H9 (cell line): ENCODE measurements at regions not wholly inside any gene's neighbourhood (a gene's known extent, or its start where the extent isn't known, plus 50 kb on each side); places are given as distances from the start of the nearest gene placed in this dataset.

Experiments used
- DNase-seq: peaks from one replicate; pipeline ENCODE4 v3.0.0-alpha.2; 2017
- H2AFZ ChIP-seq: one replicate; pipeline ENCODE4 v1.6.1; 2013; ENCODE audit warnings: mild to moderate bottlenecking, low read length, control low read depth, moderate library complexity
- H2AK5ac ChIP-seq: 2 replicates; pipeline ENCODE4 v1.6.1; 2013; ENCODE audit warnings: low read length, control low read depth, mixed read lengths; ENCODE audit not compliant: insufficient read length
- H2BK120ac ChIP-seq: one replicate; pipeline ENCODE4 v1.6.1; 2013; ENCODE audit warnings: low read depth, mild to moderate bottlenecking, low read length, control low read depth, inconsistent platforms; ENCODE audit not compliant: poor library complexity, severe bottlenecking
- H2BK12ac ChIP-seq: 2 replicates; pipeline ENCODE4 v1.6.1; 2013; ENCODE audit warnings: low read length, control low read depth, mixed read lengths, low read depth; ENCODE audit not compliant: insufficient read length
- H2BK15ac ChIP-seq: 2 replicates; pipeline ENCODE4 v1.6.1; 2013; ENCODE audit warnings: low read depth, low read length, control low read depth
- H2BK20ac ChIP-seq: one replicate; pipeline ENCODE4 v1.6.1; 2013; ENCODE audit warnings: low read depth, mild to moderate bottlenecking, low read length, control low read depth, inconsistent platforms; ENCODE audit not compliant: poor library complexity, severe bottlenecking
- H2BK5ac ChIP-seq: 2 replicates; pipeline ENCODE4 v1.6.1; 2013; ENCODE audit warnings: low read length, control low read depth, mixed read lengths; ENCODE audit not compliant: insufficient read length
- H3K14ac ChIP-seq: 2 replicates; pipeline ENCODE4 v1.6.1; 2013; ENCODE audit warnings: low read length, control low read depth; ENCODE audit not compliant: insufficient read depth
- H3K18ac ChIP-seq: 2 replicates; pipeline ENCODE4 v1.6.1; 2013; ENCODE audit warnings: low read depth, mild to moderate bottlenecking, mixed read lengths, low read length, control low read depth; ENCODE audit not compliant: insufficient read length
- H3K23ac ChIP-seq: 2 replicates; pipeline ENCODE4 v1.6.1; 2013; ENCODE audit warnings: low read length, control low read depth, mixed read lengths, low read depth; ENCODE audit not compliant: insufficient read length
- H3K23me2 ChIP-seq: 2 replicates; pipeline ENCODE4 v1.6.1; 2013; ENCODE audit warnings: low read depth, mild to moderate bottlenecking, mixed read lengths, low read length, control low read depth; ENCODE audit not compliant: insufficient read length, poor library complexity, severe bottlenecking
- H3K27ac ChIP-seq: 2 replicates; pipeline ENCODE4 v1.5.1; 2013; ENCODE audit warnings: low read length, control low read depth, mixed read lengths, low read depth; ENCODE audit not compliant: insufficient read length
- H3K27me3 ChIP-seq: 2 replicates; pipeline ENCODE4 v1.6.1; 2013; ENCODE audit warnings: low read length, control low read depth, inconsistent platforms; ENCODE audit not compliant: insufficient read depth
- H3K4ac ChIP-seq: 2 replicates; pipeline ENCODE4 v1.6.1; 2013; ENCODE audit warnings: low read depth, mild to moderate bottlenecking, control low read depth, inconsistent platforms, low read length, moderate library complexity
- H3K4me1 ChIP-seq: 2 replicates; pipeline ENCODE4 v1.6.1; 2013; ENCODE audit warnings: low read length, control low read depth, inconsistent platforms; ENCODE audit not compliant: insufficient read depth
- H3K4me2 ChIP-seq: 2 replicates; pipeline ENCODE4 v1.6.1; 2013; ENCODE audit warnings: low read length, control low read depth, mixed read lengths; ENCODE audit not compliant: insufficient read length, insufficient read depth
- H3K56ac ChIP-seq: 2 replicates; pipeline ENCODE4 v1.6.1; 2013; ENCODE audit warnings: low read depth, mild to moderate bottlenecking, mixed read lengths, low read length, control low read depth; ENCODE audit not compliant: insufficient read length
- H3K79me1 ChIP-seq: 2 replicates; pipeline ENCODE4 v1.6.1; 2013; ENCODE audit warnings: low read depth, mild to moderate bottlenecking, moderate library complexity, low read length, control low read depth, inconsistent platforms; ENCODE audit not compliant: insufficient read depth, poor library complexity, severe bottlenecking
- H3K79me2 ChIP-seq: 2 replicates; pipeline ENCODE4 v1.6.1; 2013; ENCODE audit warnings: low read length, control low read depth, inconsistent platforms; ENCODE audit not compliant: insufficient read depth
- H3K9ac ChIP-seq: 2 replicates; pipeline ENCODE4 v1.6.1; 2013; ENCODE audit warnings: low read length, control low read depth, mixed read lengths; ENCODE audit not compliant: insufficient read length; ENCODE audit errors: extremely low read depth
- H3K9me3 ChIP-seq: one replicate; pipeline ENCODE4 v1.6.1; 2013; ENCODE audit warnings: low read depth, low read length, inconsistent platforms; ENCODE audit not compliant: control insufficient read depth
- H3T11ph ChIP-seq: one replicate; pipeline ENCODE4 v1.6.1; 2013; ENCODE audit warnings: mild to moderate bottlenecking, low read length, control low read depth, inconsistent platforms
- H4K20me1 ChIP-seq: one replicate; pipeline ENCODE4 v1.6.1; 2013; ENCODE audit not compliant: control insufficient read depth, insufficient read length, insufficient read depth
- H4K5ac ChIP-seq: 2 replicates; pipeline ENCODE4 v1.6.1; 2013; ENCODE audit warnings: low read depth, mild to moderate bottlenecking, mixed read lengths, low read length, control low read depth; ENCODE audit not compliant: insufficient read length
- H4K8ac ChIP-seq: replicated peaks from 2 replicates; pipeline ENCODE4 v1.6.1; 2013; ENCODE audit warnings: low read length, control low read depth, mixed read lengths, low read depth; ENCODE audit not compliant: insufficient read length
- H4K91ac ChIP-seq: 2 replicates; pipeline ENCODE4 v1.6.1; 2013; ENCODE audit warnings: low read depth, mild to moderate bottlenecking, moderate library complexity, mixed read lengths, low read length, control low read depth; ENCODE audit not compliant: insufficient read length
- H3K27ac Mint-ChIP-seq, 3 experiments: 2 replicates in 2 of 3; 3 replicates in 1 of 3; pipeline ENCODE4 v1.8.0; 2020 to 2021; ENCODE audit warnings: mixed read lengths in 3 of 3, mild to moderate bottlenecking in 1 of 3, moderate library complexity in 1 of 3
- H3K27me3 Mint-ChIP-seq: 2 replicates; pipeline ENCODE4 v1.8.0; 2021; ENCODE audit warnings: low read depth, mild to moderate bottlenecking, moderate library complexity, mixed read lengths
- H3K36me3 Mint-ChIP-seq, 3 experiments: 2 replicates in 2 of 3; 3 replicates in 1 of 3; pipeline ENCODE4 v1.8.0; 2020 to 2021; ENCODE audit warnings: low read depth in 3 of 3, mixed read lengths in 3 of 3; ENCODE audit not compliant: insufficient read depth in 1 of 3
- H3K4me1 Mint-ChIP-seq, 2 experiments: 2 replicates each; pipeline ENCODE4 v1.8.0; 2020; ENCODE audit warnings: mixed read lengths in 2 of 2
- H3K4me3 Mint-ChIP-seq, 2 experiments: 2 replicates in 1 of 2; 3 replicates in 1 of 2; pipeline ENCODE4 v1.8.0; 2020 to 2021; ENCODE audit warnings: mild to moderate bottlenecking in 2 of 2, mixed read lengths in 2 of 2, moderate library complexity in 1 of 2
- H3K9me3 Mint-ChIP-seq, 2 experiments: 2 replicates in 1 of 2; 3 replicates in 1 of 2; pipeline ENCODE4 v1.8.0; 2020; ENCODE audit warnings: mild to moderate bottlenecking in 2 of 2, mixed read lengths in 2 of 2, moderate library complexity in 1 of 2
- CTCF ChIP-seq: fragments of 200-600 bp; sonication (generic); conservative IDR thresholded peaks from 3 replicates; pipeline ENCODE4 v1.8.0; 2021; ENCODE audit warnings: antibody characterized with exemption, mild to moderate bottlenecking
- WGBS: extraction: QIAGEN DNeasy Blood & Tissue Kit; methylation state at CpG from one replicate; pipeline ENCODE4 v1.1.7; 2013; ENCODE audit warnings: missing lambda C conversion rate, low lambda C conversion rate, mixed read lengths; ENCODE audit not compliant: insufficient read length; ENCODE audit errors: extremely low coverage; 5-methylcytosine and 5-hydroxymethylcytosine counted together

DNA sequence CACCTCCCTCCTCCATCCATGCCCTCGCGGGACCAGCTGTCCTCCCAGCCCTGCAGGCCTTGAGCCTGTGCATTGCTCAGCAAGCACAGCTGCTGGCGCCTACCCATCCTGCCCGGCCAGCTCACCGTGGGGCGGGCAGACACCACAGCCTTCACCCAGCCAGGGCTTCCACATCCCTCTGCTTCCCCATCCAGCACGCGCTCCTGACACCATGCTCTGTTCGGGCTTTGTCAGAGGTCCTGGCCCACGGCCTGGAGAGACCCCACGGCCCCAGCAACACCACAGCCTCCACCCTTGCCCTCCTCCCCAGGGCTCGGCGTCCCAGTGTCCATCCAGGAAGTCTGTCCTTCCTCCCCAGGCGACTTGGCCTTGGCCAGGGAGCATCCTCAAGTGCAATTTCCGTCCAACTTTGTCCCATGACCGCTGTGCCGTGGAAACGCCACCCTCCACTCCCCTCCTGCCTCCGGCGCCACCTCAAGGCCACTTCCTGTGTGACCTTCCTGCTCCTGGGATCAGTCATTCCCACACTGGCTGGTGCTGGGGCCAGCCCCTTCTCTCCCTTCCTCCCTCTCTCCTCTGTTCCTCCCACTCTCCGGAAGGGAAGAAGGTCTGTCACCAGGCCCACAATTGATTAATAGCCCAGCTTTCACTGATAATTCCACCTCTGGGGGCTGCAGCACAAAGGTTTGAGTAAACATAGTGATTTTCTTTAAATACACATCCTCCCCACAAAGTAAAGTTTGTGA lies 71.5 kb upstream of the SMNDC1 start:
- Histone ChIP-seq H2BK120ac (no peak overlapping the region), H3K56ac (no peak overlapping the region), H3K14ac (no peak overlapping the region), H3K23me2 (no peaks in the 10 kb centered on the region), H2BK5ac (no peak overlapping the region), H3K27me3 (no peaks in the 10 kb centered on the region), H4K8ac (no peak overlapping the region), H4K91ac (no peak overlapping the region), H3K79me1 (no peaks in the 10 kb centered on the region), H2AK5ac (no peak overlapping the region), H3K23ac (no peak overlapping the region), H4K5ac (no peak overlapping the region), H2BK15ac (no peak overlapping the region), H2AFZ (no peak overlapping the region), H3T11ph (no peak overlapping the region), H3K4me2 (no peak overlapping the region), H3K9me3 (no peaks in the 10 kb centered on the region), H3K18ac (no peak overlapping the region), H3K27ac (no peak overlapping the region), H4K20me1 (no peaks in the 10 kb centered on the region), H3K79me2 (no peaks in the 10 kb centered on the region), H2BK20ac (no peak overlapping the region), H2BK12ac (no peak overlapping the region), H3K9ac (no peak overlapping the region), H3K4ac (no peak overlapping the region), H3K4me1 (peaks cover 2% of the 10 kb centered on the region; the same call in 1 of the 2 replicates)
- peak overlapping the region in 1 of 3 experiments; percentile 53; a peak in 1 of 7 replicates for H3K27ac Mint-ChIP-seq
- no CpG with 5 or more reads among the region's 21 CpGs for WGBS
- H3K9me3 Mint-ChIP-seq: no peaks in the 10 kb centered on the region
- H3K4me1 Mint-ChIP-seq: peaks cover 9% of the 10 kb centered on the region in 2 experiments; a peak in 3 of 4 replicates
- no peak for DNase-seq
- no peak overlapping the region for H3K4me3 Mint-ChIP-seq
- no peaks in the 10 kb centered on the region for H3K36me3 Mint-ChIP-seq
- H3K27me3 Mint-ChIP-seq: peaks cover 2% of the 10 kb centered on the region; the same call in 1 of the 2 replicates
- TF ChIP-seq CTCF: peak; percentile 30; the same call in 2 of the 3 replicates
